HepG2 (cell line): ENCODE measurements at regions not wholly inside any gene's neighbourhood (a gene's known extent, or its start where the extent isn't known, plus 50 kb on each side); places are given as distances from the start of the nearest gene placed in this dataset.

ENCODE experiments used
- NR3C1 ChIP-seq: sonication (generic); formaldehyde crosslinking; IDR thresholded peaks from 2 replicates; pipeline ENCODE4 v1.4.0; 2020; ENCODE audit warnings: missing genetic modification reagents
- ZNF644 ChIP-seq: IDR thresholded peaks from 2 replicates; pipeline ENCODE4 v1.6.1; 2016; ENCODE audit warnings: low read depth
- TF ChIP-seq, protein P1 (sequence below): fragments of 450-650 bp; IDR thresholded peaks from 2 replicates; pipeline ENCODE4 v1.6.1; 2017

- no peak for TF ChIP-seq NR3C1 (CRISPR knock-in tag)
- TF ChIP-seq ZNF644 (CRISPR knock-in tag): no peak
- TF ChIP-seq, protein P1, sequence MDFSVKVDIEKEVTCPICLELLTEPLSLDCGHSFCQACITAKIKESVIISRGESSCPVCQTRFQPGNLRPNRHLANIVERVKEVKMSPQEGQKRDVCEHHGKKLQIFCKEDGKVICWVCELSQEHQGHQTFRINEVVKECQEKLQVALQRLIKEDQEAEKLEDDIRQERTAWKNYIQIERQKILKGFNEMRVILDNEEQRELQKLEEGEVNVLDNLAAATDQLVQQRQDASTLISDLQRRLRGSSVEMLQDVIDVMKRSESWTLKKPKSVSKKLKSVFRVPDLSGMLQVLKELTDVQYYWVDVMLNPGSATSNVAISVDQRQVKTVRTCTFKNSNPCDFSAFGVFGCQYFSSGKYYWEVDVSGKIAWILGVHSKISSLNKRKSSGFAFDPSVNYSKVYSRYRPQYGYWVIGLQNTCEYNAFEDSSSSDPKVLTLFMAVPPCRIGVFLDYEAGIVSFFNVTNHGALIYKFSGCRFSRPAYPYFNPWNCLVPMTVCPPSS: no peak
These were observed 122.1 kb upstream of the PKDCC start for GRCh38 chr2:41925712-41926111.
